Thoracic aorta (tissue), 2 donors: ENCODE measurements at regions not wholly inside any gene's neighbourhood (a gene's known extent, or its start where the extent isn't known, plus 50 kb on each side); places are given as distances from the start of the nearest gene placed in this dataset.
"Not testable (repeated sequence)": the region's sequence is repeated elsewhere in the genome, so short reads cannot be mapped to it uniquely, and the experiment has no call there.

ENCODE experiments used
- ATAC-seq: fragments of 150-250 bp; one replicate; pipeline ENCODE4 v1.8.0; 2017; ENCODE audit warnings: low read depth; ENCODE audit not compliant: insufficient number of reproducible peaks, low FRiP score
- DNase-seq: peaks from one replicate; pipeline ENCODE4 v3.0.0-alpha.2; 2020; ENCODE audit warnings: low spot score
- H3K27ac ChIP-seq, 2 donors: fragments of 200-600 bp; sonication (generic); 1 replicate in 1 of 2; 2 replicates in 1 of 2; pipeline ENCODE4 v1.5.1; 2016; ENCODE audit warnings: mild to moderate bottlenecking in 2 of 2, moderate library complexity in 2 of 2
- H3K27me3 ChIP-seq: fragments of 200-600 bp; sonication (generic); replicated peaks from 2 replicates; pipeline ENCODE4 v1.6.0; 2016; ENCODE audit warnings: mild to moderate bottlenecking; ENCODE audit not compliant: insufficient read depth
- H3K36me3 ChIP-seq: fragments of 200-600 bp; sonication (generic); one replicate; pipeline ENCODE4 v1.5.1; 2016
- H3K4me1 ChIP-seq, 2 donors: fragments of 200-600 bp; sonication (generic); 1 replicate in 1 of 2; 2 replicates in 1 of 2; pipeline versions ENCODE4 v1.5.1 to v1.6.0; 2016; ENCODE audit warnings: low read depth in 2 of 2, mild to moderate bottlenecking in 1 of 2; ENCODE audit not compliant: control insufficient read depth in 1 of 2
- H3K4me3 ChIP-seq: fragments of 200-600 bp; sonication (generic); 2 replicates; pipeline ENCODE4 v1.5.1; 2016; ENCODE audit warnings: mild to moderate bottlenecking
- H3K9me3 ChIP-seq: fragments of 200-600 bp; sonication (generic); 2 replicates; pipeline ENCODE4 v1.5.1; 2016
- TF ChIP-seq, protein P1 (sequence below): fragments of 200-600 bp; sonication (generic); IDR thresholded peaks from one replicate; pipeline ENCODE4 v1.5.1; 2019; ENCODE audit warnings: antibody characterized with exemption

DNA sequence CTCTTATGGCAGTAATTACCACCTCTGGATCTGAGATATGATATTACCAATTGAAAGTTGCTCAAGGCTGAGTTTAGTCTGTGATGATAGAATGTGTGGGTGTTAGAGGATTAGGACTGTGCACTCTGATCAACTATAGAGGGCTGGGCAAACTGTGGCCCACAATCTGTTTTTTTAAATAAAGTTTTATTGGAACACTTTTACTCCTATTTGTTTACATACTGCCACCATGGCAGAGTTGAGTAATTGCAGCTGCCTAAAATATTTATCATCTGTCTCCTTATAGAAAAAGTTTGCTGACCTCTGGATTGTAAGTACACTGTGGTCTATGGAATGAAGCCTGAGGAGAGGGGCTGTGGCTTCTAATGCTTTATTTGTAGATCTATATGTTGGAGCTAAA is 71.5 kb upstream of the N4BP1 start:
- ATAC-seq (no peak), DNase-seq (no peak)
- Histone ChIP-seq H3K27me3 (no peaks in the 10 kb centered on the region), H3K4me1 (no peaks in the 10 kb centered on the region), H3K9me3 (no peaks in the 10 kb centered on the region), H3K4me3 (no peak overlapping the region), H3K36me3 (no peaks in the 10 kb centered on the region), H3K27ac (no peak overlapping the region)
- TF ChIP-seq, protein P1, sequence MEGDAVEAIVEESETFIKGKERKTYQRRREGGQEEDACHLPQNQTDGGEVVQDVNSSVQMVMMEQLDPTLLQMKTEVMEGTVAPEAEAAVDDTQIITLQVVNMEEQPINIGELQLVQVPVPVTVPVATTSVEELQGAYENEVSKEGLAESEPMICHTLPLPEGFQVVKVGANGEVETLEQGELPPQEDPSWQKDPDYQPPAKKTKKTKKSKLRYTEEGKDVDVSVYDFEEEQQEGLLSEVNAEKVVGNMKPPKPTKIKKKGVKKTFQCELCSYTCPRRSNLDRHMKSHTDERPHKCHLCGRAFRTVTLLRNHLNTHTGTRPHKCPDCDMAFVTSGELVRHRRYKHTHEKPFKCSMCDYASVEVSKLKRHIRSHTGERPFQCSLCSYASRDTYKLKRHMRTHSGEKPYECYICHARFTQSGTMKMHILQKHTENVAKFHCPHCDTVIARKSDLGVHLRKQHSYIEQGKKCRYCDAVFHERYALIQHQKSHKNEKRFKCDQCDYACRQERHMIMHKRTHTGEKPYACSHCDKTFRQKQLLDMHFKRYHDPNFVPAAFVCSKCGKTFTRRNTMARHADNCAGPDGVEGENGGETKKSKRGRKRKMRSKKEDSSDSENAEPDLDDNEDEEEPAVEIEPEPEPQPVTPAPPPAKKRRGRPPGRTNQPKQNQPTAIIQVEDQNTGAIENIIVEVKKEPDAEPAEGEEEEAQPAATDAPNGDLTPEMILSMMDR = no peak

DNA sequence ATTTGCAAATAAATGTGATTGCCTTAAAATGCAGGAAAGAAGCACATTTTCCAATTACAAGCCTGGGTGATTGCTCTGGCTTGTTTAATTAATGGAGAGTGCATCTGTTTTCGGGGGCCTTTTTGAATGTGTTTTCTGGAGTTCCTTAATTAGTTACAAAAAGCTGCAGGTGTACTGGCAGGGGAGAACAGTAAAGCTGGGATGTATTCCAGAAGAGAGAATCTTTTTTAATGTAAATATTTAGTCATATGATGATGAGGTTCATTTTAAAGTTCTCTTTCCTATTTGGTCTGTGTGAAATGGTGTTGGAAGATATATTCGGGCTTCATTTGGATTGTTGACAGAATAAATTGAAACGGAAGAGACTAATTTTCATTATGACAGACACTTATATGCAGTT is 70.9 kb upstream of the N4BP1 start:
- H3K27me3 ChIP-seq = no peaks in the 10 kb centered on the region
- no peaks in the 10 kb centered on the region for H3K4me1 ChIP-seq
- DNase-seq (no peak), ATAC-seq (no peak)
- TF ChIP-seq, protein P1 = no peak
- no peak overlapping the region for H3K4me3 ChIP-seq
- no peaks in the 10 kb centered on the region for H3K36me3 ChIP-seq
- H3K27ac ChIP-seq = no peak overlapping the region
- no peaks in the 10 kb centered on the region for H3K9me3 ChIP-seq

DNA sequence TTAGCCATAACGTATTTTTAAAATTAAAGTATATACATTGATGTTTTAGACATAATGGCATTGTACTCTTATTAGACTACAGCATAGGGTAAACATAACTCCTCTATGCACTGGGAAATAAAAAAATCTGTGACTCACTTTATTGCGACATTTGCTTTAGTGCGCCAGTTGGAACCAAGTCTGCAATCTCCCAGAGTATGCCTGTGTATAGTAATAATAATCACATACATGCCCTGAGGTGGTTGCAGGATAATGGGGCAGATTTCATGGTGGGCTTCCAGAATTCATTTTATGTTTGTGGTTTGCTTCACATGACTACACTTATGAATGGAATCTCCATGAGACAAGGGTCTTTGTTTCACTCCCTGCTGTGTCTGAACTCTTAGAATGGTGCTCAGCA is 66.9 kb upstream of the N4BP1 start:
- TF ChIP-seq, protein P1 = no peak
- Histone ChIP-seq H3K4me1 (no peaks in the 10 kb centered on the region), H3K27me3 (no peaks in the 10 kb centered on the region), H3K9me3 (no peaks in the 10 kb centered on the region), H3K36me3 (no peaks in the 10 kb centered on the region), H3K27ac (no peak overlapping the region), H3K4me3 (no peak overlapping the region)
- DNase-seq = no peak
- no peak for ATAC-seq

DNA sequence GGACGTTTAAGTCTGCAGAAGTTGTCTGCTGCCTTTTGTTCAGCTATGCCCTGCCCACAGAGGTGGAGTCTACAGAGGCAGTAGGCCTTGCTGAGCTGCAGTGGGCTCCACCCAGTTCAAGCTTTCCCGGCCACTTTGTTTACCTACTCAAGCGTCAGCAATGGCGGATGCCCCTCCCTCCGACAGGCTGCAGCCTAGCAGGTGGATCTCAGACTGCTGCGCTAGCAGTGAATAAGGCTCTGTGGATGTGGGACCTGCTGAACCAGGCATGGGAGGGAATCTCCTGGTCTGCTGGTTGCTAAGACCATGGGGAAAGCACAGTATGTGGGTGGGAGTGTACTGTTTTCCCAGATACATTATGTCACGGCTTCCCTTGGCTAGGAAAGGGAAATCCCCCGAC is 58.2 kb upstream of the N4BP1 start:
- H3K36me3 ChIP-seq = not testable (repeated sequence)

DNA sequence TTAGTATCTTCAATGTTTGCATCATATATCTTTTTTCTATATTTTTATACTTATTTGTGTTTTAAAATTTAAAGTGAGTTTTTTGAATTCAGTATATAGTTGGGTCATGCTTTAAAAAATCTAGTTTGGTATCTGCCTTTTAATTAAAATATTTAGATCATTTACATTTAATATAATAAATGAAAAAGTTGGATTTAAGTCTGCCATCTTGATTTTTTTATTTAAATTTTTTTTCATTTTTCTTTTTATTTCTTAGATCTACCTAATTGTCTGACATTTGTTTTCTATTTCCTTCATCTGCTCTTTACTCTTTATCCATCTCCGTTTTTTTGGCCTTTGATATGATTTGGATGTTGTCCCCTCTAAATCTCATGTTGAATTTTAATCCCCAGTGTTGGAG is 50.0 kb upstream of the N4BP1 start:
- ATAC-seq = no peak
- TF ChIP-seq, protein P1 = no peak
- Histone ChIP-seq H3K4me1 (no peaks in the 10 kb centered on the region), H3K27me3 (no peaks in the 10 kb centered on the region), H3K4me3 (no peak overlapping the region), H3K27ac (no peak overlapping the region), H3K36me3 (no peaks in the 10 kb centered on the region), H3K9me3 (peaks cover 9% of the 10 kb centered on the region)
- DNase-seq = no peak

More for the DNA sequence above, 58.2 kb upstream of the N4BP1 start:
- H3K27me3 ChIP-seq, H3K4me1 ChIP-seq, ATAC-seq, H3K4me3 ChIP-seq, H3K9me3 ChIP-seq, H3K27ac ChIP-seq, DNase-seq: not testable (repeated sequence)
